LNCAP (cell line): ENCODE measurements at regions not wholly inside any gene's neighbourhood (a gene's known extent, or its start where the extent isn't known, plus 50 kb on each side); places are given as distances from the start of the nearest gene placed in this dataset.

Source experiments
- CTCF ChIP-seq: fragments of 450-650 bp; IDR thresholded peaks from 2 replicates; pipeline ENCODE4 v1.5.1; 2017; ENCODE audit warnings: mild to moderate bottlenecking

DNA sequence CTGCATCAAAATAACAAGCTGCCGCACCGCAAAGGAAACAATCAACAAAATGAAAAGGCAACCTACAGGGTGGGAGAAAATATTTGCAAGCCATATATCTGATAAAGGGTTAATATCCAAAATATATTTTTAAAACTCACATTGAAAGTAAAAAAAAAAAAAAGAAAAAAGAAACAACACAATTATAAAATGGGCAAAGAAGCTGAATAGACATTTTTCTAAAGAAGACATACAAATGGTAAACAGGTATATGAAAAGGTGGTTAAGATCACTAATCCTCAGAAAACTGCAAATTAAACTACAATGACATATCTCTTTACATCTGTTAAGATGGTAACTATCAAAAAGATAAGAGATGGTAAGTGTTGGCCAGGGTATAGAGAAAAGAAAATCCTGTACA, 105.4 kb upstream of the LY86 start:
- TF ChIP-seq CTCF = no peak

DNA sequence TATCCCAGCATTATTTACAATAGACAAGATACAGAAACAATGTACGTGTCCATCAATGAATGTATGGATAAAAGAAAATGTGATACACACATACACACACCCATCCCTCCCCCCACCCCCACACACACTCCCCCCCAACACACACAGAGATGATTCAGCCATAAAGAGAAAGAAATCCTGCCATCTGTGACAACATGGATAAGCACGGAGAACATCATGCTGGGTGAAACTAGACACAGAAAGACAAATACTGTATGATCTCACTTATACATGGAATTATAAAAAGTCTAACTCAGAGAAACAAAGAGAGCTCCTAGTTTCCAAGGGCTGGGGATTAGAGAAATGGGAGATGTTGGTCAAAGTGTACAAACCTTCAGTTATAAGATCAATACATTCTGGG, 104.8 kb upstream of the LY86 start:
- no peak for TF ChIP-seq CTCF

DNA sequence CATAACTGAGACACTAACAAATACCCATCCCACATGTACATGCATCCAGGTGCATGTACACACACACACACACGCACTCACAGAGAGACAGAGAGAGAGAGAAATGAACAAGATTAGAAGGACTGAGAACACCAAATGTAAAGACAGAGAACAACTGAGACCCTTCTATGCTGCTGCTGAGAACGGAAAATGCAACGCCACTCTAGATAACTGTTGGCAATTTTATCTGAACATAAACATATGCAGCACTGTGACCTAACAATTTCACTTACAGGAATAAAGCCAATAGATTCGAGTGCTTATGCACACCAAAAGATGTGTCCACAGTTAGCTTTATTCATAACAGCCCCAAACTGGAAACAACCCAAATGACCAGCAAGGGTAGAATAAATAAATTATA, 103.8 kb upstream of the LY86 start:
- no peak for TF ChIP-seq CTCF

- TF ChIP-seq CTCF = no peak
These were observed 101.9 kb upstream of the LY86 start for GRCh38 chr6:6486595-6486994.

DNA sequence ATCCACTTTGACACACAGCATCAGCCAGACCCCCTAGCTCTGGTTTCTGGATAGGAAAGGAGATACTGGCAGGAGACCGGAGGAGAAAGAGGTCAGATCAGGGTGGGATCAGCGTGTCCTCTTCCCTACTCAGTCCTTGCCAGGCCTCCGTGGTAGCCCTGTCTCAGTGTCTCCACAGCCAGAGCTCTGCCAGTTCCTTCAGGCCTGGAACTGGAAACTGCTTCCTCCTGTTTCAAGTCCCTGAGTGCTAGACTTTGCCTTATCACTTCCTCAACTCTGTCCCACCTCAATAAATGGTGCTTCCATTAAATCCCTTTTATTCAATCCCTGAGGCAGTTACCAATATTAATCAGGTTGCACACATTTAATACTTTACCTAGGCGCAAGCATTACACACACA, 96.8 kb upstream of the LY86 start:
- no peak for TF ChIP-seq CTCF

DNA sequence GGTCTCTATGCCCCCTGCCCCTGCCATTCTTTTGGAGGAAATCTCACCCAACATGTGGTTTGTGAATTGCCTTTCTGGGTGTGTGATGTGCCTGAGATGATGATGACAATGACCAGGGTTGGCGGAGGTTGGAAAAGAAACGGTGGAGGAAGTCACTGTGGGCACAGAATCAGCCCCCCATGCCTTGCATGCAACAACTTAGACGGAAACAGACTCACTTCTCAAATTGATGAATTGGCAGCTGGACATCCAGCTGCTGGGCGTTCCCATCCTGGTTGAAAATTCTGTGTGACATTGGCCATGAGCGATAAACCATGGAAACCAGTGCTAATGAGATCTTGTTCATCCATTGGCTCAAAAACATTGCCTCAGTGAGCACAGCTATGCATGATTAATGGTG, 95.8 kb upstream of the LY86 start:
- no peak for TF ChIP-seq CTCF

GRCh38 chr6:6494677-6495076, 93.8 kb upstream of the LY86 start:
- peak; percentile 60 for TF ChIP-seq CTCF

- no peak for TF ChIP-seq CTCF
These were observed 92.7 kb upstream of the LY86 start for GRCh38 chr6:6495851-6496250.
